HEK293 (cell line): ENCODE measurements at regions not wholly inside any gene's neighbourhood (a gene's known extent, or its start where the extent isn't known, plus 50 kb on each side); places are given as distances from the start of the nearest gene placed in this dataset.

Source experiments
- CTCF ChIP-seq: fragments of 450-650 bp; formaldehyde crosslinking; IDR thresholded peaks from 2 replicates; pipeline ENCODE4 v1.5.1; 2016; ENCODE audit warnings: missing biosample characterization, missing genetic modification characterization
- MZF1 ChIP-seq: fragments of 450-650 bp; formaldehyde crosslinking; IDR thresholded peaks from 2 replicates; pipeline ENCODE4 v1.5.1; 2017; ENCODE audit warnings: missing biosample characterization, missing genetic modification characterization, borderline replicate concordance
- YY1 ChIP-seq: fragments of 450-650 bp; formaldehyde crosslinking; IDR thresholded peaks from 2 replicates; pipeline ENCODE4 v1.5.1; 2018; ENCODE audit warnings: missing biosample characterization, missing genetic modification characterization
- ZBTB26 ChIP-seq: fragments of 450-650 bp; formaldehyde crosslinking; optimal IDR thresholded peaks from 2 replicates; pipeline ENCODE3; 2016; ENCODE audit warnings: missing biosample characterization, mild to moderate bottlenecking, missing genetic modification characterization
- ZNF18 ChIP-seq: fragments of 450-650 bp; formaldehyde crosslinking; IDR thresholded peaks from 2 replicates; pipeline ENCODE4 v1.5.1; 2016; ENCODE audit warnings: missing biosample characterization, missing genetic modification characterization

GRCh38 chr6:43978473-43979346 lies 148.5 kb downstream of the MRPL14 start:
- TF ChIP-seq MZF1 (no peak), YY1 (tag by site-specific recombination) (no peak), CTCF (tag by site-specific recombination) (no peak), ZNF18 (tag by site-specific recombination) (no peak), ZBTB26 (tag by site-specific recombination) (no peak)
